NCI-H1694 treated with DMSO at 0.1 percent for 48 hours (cell line): ENCODE measurements at regions not wholly inside any gene's neighbourhood (a gene's known extent, or its start where the extent isn't known, plus 50 kb on each side); places are given as distances from the start of the nearest gene placed in this dataset.

Experiments used
- DNase-seq: peaks from one replicate; lab custom pipeline; 2025; lab: John Stamatoyannopoulos, UW

GRCh38 chr12:126685636-126686035, 1581.3 kb upstream of the TMEM132C start:
- no peak for DNase-seq

- no peak for DNase-seq
Observed at GRCh38 chr12:126688556-126688955, 1578.4 kb upstream of the TMEM132C start.

GRCh38 chr12:126700096-126700495, 1566.9 kb upstream of the TMEM132C start:
- DNase-seq: no peak

- no peak for DNase-seq
Observed at GRCh38 chr12:126704609-126705008, 1562.4 kb upstream of the TMEM132C start.

- no peak for DNase-seq
Observed at GRCh38 chr12:126706300-126706699, 1560.7 kb upstream of the TMEM132C start.

- DNase-seq: no peak
Observed at GRCh38 chr12:126708492-126708896, 1558.5 kb upstream of the TMEM132C start.

GRCh38 chr12:126718365-126718764, 1548.6 kb upstream of the TMEM132C start:
- no peak for DNase-seq

GRCh38 chr12:126719912-126720705, 1546.9 kb upstream of the TMEM132C start:
- DNase-seq: no peak

- DNase-seq: no peak
Observed at GRCh38 chr12:126726481-126727217, 1540.3 kb upstream of the TMEM132C start.

GRCh38 chr12:126727218-126728075, 1539.5 kb upstream of the TMEM132C start:
- no peak for DNase-seq

- no peak for DNase-seq
Observed at GRCh38 chr12:126734296-126734695, 1532.7 kb upstream of the TMEM132C start.

GRCh38 chr12:126734710-126735109, 1532.3 kb upstream of the TMEM132C start:
- DNase-seq: no peak

GRCh38 chr12:126741536-126742240, 1525.3 kb upstream of the TMEM132C start:
- DNase-seq: no peak

- no peak for DNase-seq
Observed at GRCh38 chr12:126742241-126742641, 1524.7 kb upstream of the TMEM132C start.

- no peak for DNase-seq
Observed at GRCh38 chr12:126747530-126748149, 1519.3 kb upstream of the TMEM132C start.

- no peak for DNase-seq
Observed at GRCh38 chr12:126752021-126752420, 1514.9 kb upstream of the TMEM132C start.

- DNase-seq: no peak
Observed at GRCh38 chr12:126757326-126757725, 1509.6 kb upstream of the TMEM132C start.

- DNase-seq: no peak
Observed at GRCh38 chr12:126760092-126760491, 1506.9 kb upstream of the TMEM132C start.

GRCh38 chr12:126761420-126761819, 1505.5 kb upstream of the TMEM132C start:
- DNase-seq: no peak

- no peak for DNase-seq
Observed at GRCh38 chr12:126762150-126762549, 1504.8 kb upstream of the TMEM132C start.

- DNase-seq: no peak
Observed at GRCh38 chr12:126763359-126763758, 1503.6 kb upstream of the TMEM132C start.
